NT2/D1 (cell line): ENCODE measurements at regions not wholly inside any gene's neighbourhood (a gene's known extent, or its start where the extent isn't known, plus 50 kb on each side); places are given as distances from the start of the nearest gene placed in this dataset.

Experiments used
- DNase-seq: peaks from one replicate; pipeline ENCODE4 v3.0.0-alpha.2; 2011; ENCODE audit warnings: low read depth, low spot score
- H3K27me3 ChIP-seq: 2 replicates; pipeline ENCODE4 v1.6.0; 2011; ENCODE audit warnings: mild to moderate bottlenecking; ENCODE audit not compliant: insufficient read length, insufficient read depth
- H3K36me3 ChIP-seq: 2 replicates; pipeline ENCODE4 v1.6.1; 2011; ENCODE audit warnings: mild to moderate bottlenecking, low read length, mixed read lengths; ENCODE audit not compliant: insufficient read depth, insufficient read length
- H3K4me1 ChIP-seq: 2 replicates; pipeline ENCODE4 v1.5.1; 2011; ENCODE audit not compliant: insufficient read depth, insufficient read length
- H3K4me3 ChIP-seq: 2 replicates; pipeline ENCODE4 v1.5.1; 2011; ENCODE audit warnings: low read depth; ENCODE audit not compliant: insufficient read length
- H3K9ac ChIP-seq: 2 replicates; pipeline ENCODE4 v1.6.0; 2011; ENCODE audit warnings: low read depth; ENCODE audit not compliant: insufficient read length
- H3K9me3 ChIP-seq: 2 replicates; pipeline ENCODE4 v1.5.1; 2011; ENCODE audit warnings: mild to moderate bottlenecking, low read length; ENCODE audit not compliant: insufficient read depth
- SUZ12 ChIP-seq: IDR thresholded peaks from 2 replicates; pipeline ENCODE4 v1.6.1; 2011; ENCODE audit not compliant: insufficient read length, insufficient read depth; ENCODE audit errors: extremely low read depth
- YY1 ChIP-seq: IDR thresholded peaks from 2 replicates; pipeline ENCODE4 v1.6.1; 2011; ENCODE audit not compliant: insufficient read length, insufficient read depth
- ZNF274 ChIP-seq: IDR thresholded peaks from 2 replicates; pipeline ENCODE4 v1.6.1; 2011; ENCODE audit warnings: mild to moderate bottlenecking, low read depth, low read length

DNA sequence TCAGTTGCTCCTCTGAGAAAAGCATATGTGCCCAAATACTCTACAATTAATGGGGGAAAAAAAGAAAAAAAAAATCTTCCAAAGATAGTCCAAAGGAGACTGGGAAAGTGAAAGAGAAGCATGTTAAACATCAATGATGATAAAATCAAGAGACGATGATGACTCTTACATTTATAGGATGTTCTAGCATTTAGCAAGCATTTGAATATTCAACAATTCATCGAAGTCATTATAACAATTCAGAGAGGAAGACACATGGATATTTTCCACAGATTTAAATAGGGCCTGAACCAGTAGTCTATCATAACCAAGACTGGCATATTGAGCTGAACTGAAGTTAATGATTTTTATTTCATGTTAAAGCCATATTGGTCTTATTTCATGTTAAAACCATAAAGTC, 528.4 kb downstream of the INHBA start:
- no peaks in the 10 kb centered on the region for H3K27me3 ChIP-seq
- no peaks in the 10 kb centered on the region for H3K36me3 ChIP-seq
- TF ChIP-seq YY1 = no peak
- TF ChIP-seq SUZ12 = no peak
- TF ChIP-seq ZNF274 = no peak
- no peak for DNase-seq
- no peaks in the 10 kb centered on the region for H3K9me3 ChIP-seq
- no peaks in the 10 kb centered on the region for H3K4me1 ChIP-seq
- no peak overlapping the region for H3K9ac ChIP-seq
- no peak overlapping the region for H3K4me3 ChIP-seq

DNA sequence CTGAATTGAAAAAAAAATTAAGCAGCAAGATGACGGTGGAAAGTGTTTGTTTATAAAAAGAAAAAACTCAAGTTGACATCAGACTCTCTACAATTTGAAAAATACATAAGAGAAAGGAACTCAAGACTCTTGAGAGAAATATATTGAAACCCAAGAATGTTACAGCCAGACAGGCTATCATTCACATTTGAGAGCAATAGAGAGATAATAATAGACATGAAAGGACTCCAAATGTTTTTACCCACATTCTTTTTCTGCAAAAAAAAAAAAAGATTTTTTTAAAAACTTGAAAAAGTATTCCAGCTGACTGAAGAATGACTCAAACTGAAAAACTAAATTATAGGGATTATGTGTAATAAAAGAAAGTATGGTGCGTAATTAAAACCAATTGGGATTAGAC, 532.4 kb downstream of the INHBA start:
- no peak overlapping the region for H3K4me3 ChIP-seq
- no peaks in the 10 kb centered on the region for H3K9me3 ChIP-seq
- no peak for TF ChIP-seq ZNF274
- TF ChIP-seq YY1 = no peak
- TF ChIP-seq SUZ12 = no peak
- no peak overlapping the region for H3K9ac ChIP-seq
- no peaks in the 10 kb centered on the region for H3K36me3 ChIP-seq
- no peaks in the 10 kb centered on the region for H3K4me1 ChIP-seq
- H3K27me3 ChIP-seq = no peaks in the 10 kb centered on the region
- no peak for DNase-seq

DNA sequence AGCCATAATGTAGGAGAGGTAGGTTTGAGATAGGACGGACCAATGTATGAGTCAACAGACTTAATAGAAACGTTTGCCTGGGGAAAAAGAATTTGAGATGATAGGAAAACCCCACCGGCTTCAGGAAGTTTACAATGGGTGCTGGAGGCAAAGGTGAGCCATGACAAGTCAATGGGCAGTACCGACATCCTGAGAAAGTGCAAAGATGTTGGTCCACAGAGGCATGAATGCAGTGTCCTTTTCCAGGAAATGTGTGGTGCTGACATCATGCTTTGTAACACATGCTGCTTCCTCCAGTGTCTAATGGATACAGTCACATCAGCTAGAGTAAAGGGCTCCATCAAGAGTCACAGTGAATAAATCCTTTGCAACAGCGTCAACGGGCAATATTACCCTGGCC, 533.6 kb downstream of the INHBA start:
- Histone ChIP-seq H3K9ac (no peak overlapping the region), H3K27me3 (no peaks in the 10 kb centered on the region), H3K36me3 (no peaks in the 10 kb centered on the region), H3K9me3 (no peaks in the 10 kb centered on the region), H3K4me1 (no peaks in the 10 kb centered on the region), H3K4me3 (no peak overlapping the region)
- no peak for DNase-seq
- no peak for TF ChIP-seq SUZ12
- TF ChIP-seq ZNF274 = no peak
- TF ChIP-seq YY1 = no peak

DNA sequence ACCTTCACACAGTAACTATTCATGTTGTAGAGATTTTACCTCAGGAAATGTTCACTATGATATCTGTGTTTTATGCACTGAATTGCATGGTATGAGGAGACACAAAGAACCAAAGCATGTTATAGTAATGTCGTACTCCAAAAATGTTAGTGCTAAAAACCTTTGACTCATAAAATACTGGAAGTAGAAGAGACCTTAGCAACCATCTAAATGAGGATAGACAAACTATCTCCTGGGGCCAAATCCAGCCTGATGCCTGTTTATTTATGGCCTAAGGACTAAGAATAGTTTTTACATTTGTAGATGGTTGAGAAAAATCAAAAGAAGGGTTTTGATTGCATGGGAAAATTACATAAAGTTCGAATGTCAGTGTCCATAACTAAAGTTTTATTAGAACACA, 535.1 kb downstream of the INHBA start:
- DNase-seq = no peak
- no peaks in the 10 kb centered on the region for H3K27me3 ChIP-seq
- no peaks in the 10 kb centered on the region for H3K4me1 ChIP-seq
- no peaks in the 10 kb centered on the region for H3K36me3 ChIP-seq
- H3K4me3 ChIP-seq = no peak overlapping the region
- no peak overlapping the region for H3K9ac ChIP-seq
- H3K9me3 ChIP-seq = no peaks in the 10 kb centered on the region
- no peak for TF ChIP-seq ZNF274
- TF ChIP-seq SUZ12 = no peak
- no peak for TF ChIP-seq YY1

DNA sequence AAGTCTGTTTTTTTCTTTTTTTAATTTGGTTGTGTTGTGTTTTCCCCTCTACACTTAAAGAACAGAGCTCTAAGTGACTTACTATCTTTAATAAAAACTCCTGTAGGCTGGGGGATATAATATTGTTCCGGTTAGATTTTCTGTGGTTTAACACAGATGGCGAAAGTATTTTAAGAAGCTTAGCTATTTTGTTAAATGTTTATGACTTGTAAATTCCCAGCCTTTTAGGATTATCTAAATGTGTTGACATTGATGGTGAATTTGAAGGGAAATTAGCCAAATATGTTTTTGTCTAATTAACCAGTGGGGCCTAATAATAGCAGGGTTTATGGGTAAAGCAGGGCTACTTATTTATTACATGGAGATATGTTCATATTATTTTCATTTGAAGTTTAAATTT, 538.5 kb downstream of the INHBA start:
- Histone ChIP-seq H3K4me1 (no peaks in the 10 kb centered on the region), H3K36me3 (no peaks in the 10 kb centered on the region), H3K9ac (no peak overlapping the region), H3K4me3 (no peak overlapping the region), H3K9me3 (peaks cover 11% of the 10 kb centered on the region), H3K27me3 (no peaks in the 10 kb centered on the region)
- TF ChIP-seq YY1 (no peak), ZNF274 (no peak), SUZ12 (no peak)
- no peak for DNase-seq

DNA sequence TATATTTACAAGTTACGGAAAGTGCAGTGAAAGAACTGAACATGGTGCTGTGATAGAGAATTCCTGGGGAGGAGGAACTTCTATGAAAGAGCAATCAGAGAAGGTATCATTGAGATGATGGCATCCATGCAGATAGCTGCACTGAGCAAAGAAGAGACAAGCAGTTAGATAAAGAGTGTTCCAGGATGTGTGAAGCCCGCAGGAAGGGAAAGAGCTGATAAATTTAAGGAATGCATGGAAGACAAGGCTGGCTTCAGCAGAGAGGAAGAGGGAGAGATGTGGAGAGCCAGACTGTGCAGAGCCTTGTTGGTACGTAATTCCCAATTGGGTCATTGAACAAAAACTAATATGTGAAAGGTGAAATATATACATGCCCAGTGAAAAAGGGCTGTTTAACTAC, 538.9 kb downstream of the INHBA start:
- no peak overlapping the region for H3K9ac ChIP-seq
- H3K4me3 ChIP-seq = no peak overlapping the region
- TF ChIP-seq ZNF274 (no peak), YY1 (no peak), SUZ12 (no peak)
- H3K9me3 ChIP-seq = peaks cover 11% of the 10 kb centered on the region
- H3K27me3 ChIP-seq = no peaks in the 10 kb centered on the region
- H3K4me1 ChIP-seq = no peaks in the 10 kb centered on the region
- H3K36me3 ChIP-seq = no peaks in the 10 kb centered on the region
- no peak for DNase-seq

DNA sequence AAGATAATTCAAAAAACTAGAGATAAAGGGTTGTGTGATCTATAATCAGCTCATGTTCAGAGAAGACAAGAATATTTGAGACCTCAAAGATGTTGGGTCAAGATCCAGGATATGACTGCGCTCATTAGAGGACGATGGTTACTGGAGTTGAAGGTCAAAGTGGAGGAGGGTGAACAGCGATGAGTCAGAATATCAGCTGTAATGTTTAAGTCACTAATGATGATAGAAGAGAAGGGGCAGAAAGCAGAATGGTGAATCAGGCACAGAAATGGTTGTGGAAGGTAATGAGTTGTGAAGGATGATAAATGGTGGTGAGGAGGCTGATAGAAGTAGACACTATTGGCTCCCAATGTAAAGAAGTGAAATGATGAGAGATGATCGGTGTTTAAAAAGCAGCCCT, 540.3 kb downstream of the INHBA start:
- Histone ChIP-seq H3K9me3 (peaks cover 11% of the 10 kb centered on the region), H3K27me3 (no peaks in the 10 kb centered on the region), H3K4me1 (no peaks in the 10 kb centered on the region), H3K4me3 (no peak overlapping the region), H3K36me3 (no peaks in the 10 kb centered on the region), H3K9ac (no peak overlapping the region)
- TF ChIP-seq SUZ12 (no peak), YY1 (no peak), ZNF274 (no peak)
- no peak for DNase-seq

DNA sequence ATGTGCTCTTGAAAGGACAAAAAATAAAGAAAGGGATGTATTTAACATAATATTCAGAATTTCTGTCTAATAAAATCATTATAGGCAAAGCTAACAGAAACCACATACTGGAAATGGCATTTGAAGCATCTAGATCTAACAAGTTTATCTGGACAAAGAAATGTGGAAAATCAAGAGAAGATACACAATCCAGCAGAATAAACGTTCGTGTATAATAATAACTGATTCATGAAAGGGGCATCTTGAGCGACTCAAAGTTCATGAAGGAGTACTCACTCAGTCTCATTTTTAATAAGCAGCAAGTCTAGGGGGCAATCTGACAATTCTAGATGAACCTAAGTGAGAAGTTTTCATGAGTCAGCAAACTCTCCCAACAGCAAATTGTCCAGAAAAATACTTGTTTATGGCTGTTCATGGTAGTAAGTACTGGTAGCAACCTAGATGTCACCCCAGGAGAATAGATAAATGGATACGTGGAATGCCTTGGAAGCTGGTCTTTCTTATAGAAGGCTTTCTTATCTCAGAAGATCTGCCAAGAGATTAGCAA, 541.8 kb downstream of the INHBA start:
- Histone ChIP-seq H3K36me3 (no peaks in the 10 kb centered on the region), H3K4me1 (no peaks in the 10 kb centered on the region), H3K27me3 (no peaks in the 10 kb centered on the region), H3K4me3 (no peak overlapping the region), H3K9ac (no peak overlapping the region), H3K9me3 (peaks cover 11% of the 10 kb centered on the region)
- TF ChIP-seq SUZ12 = no peak
- TF ChIP-seq ZNF274 = no peak
- no peak for TF ChIP-seq YY1
- no peak for DNase-seq
